ENCODE measurements at regions not wholly inside any gene's neighbourhood (a gene's known extent, or its start where the extent isn't known, plus 50 kb on each side); places are given as distances from the start of the nearest gene placed in this dataset.
A peak's percentile ranks its signal among the peaks of the same experiment; 100 is the strongest.
"Not testable (repeated sequence)": the region's sequence is repeated elsewhere in the genome, so short reads cannot be mapped to it uniquely, and the experiment has no call there.

GRCh38 chr10:30169342-30169741 is 110.0 kb upstream of the JCAD start:
- DNase-seq, result no peak

DNA sequence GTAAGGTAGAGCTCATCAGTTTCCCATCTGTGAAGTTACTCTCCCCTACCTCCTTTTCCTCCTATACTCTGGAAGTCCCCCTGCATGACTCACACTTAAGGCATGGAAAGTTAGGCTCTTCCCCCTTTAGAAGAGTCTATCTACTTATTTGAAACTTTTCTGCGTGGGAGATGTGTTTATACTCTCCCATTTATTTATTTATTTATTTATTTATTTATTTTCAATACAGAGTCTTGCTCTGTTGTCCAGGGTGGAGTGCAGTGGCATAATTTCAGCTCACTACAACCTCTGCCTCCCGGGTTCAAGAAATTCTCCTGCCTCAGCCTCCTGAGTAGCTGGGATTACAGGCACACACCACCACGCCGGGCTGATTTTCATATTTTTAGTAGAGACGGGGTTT is 107.5 kb upstream of the JCAD start:
- DNase-seq, result no peak

GRCh38 chr10:30163410-30163809 is 104.0 kb upstream of the JCAD start:
- not testable (repeated sequence) for DNase-seq

- DNase-seq, result not testable (repeated sequence)
Measured at GRCh38 chr10:30162796-30163195, 103.4 kb upstream of the JCAD start.

DNA sequence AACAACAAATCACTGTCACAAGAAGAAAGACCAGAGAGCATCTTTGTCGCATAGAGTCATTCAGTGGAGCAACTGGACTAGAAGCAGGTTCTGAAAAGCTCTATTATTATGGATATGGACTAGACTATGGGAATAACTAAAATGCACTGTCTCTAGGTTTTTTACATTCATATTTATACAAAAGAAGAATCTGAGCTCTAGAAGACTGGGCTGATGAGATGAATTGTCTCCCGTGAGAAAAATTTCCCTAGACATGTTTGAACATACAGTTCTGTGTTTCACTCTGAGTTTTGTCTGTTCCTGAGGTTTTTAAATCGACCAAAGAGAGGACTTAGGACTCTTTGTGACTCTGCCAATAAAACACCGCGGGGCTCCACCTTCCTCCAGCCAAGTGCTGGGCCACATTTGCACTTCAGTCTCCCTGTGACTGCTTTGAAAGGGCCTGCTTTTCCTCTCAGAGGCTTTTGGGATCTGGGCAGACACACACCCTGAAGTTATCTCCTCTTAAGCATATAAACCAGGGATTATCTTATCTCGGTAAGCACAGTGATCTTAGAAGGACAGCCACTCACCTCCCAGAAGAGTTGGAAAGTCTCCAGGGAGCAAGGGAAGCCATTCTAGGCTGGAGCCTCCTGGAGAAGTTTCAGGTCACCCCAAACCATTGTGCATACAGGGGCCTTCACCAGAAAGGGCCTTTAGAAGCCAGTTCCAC is 101.0 kb upstream of the JCAD start:
- no peak for DNase-seq

GRCh38 chr10:30159614-30160013 is 100.2 kb upstream of the JCAD start:
- DNase-seq, result not testable (repeated sequence)

DNA sequence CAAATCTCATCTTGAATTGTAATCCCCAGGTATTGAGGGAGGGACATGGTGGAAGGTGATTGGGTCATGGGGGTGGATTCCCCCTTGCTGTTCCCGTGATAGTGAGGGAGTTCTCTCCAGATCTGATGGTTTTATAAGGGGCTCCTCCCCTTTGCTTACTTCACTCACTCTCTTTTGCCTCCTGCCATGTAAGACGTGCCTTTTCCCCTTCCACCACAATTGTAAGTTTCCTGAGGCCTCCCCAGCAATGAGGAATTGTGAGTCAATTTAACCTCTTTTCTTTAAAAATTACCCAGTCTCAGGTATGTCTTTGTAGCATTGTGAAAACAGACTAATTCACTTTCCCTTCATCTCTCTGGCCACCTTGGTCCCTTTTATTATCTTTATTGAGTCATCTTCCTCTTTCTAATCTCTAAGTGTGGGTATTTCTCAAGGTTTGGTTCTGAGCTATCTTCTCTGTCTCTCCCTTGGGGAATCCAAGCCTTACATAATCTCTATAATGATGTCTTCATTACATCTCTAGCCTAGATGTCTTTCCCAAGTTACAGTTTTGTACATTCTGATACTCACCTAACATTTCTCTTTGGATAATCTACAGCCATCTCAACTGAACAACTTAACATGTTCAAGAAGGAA is 99.1 kb upstream of the JCAD start:
- DNase-seq, result no peak

DNA sequence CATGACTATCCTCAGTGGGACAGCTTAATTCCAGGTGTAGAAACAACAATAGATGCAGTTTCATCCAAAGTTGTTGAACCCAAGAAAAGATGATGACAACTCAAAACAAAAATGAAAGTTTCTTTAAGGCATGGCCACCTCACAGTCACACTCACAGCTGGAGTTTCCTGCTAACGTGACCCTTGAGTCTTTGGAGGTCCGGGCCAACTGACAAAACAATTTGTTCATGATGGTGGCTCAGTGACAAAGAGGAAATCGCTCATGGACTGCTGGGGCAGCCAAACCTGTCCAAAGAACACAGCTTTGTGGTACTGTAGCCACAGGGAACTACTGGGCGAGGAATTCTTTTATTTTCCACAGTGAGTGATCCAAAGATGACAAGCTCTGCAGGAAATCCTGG is 96.0 kb upstream of the JCAD start:
- no peak for DNase-seq

- DNase-seq, result no peak
Measured at GRCh38 chr10:30154561-30154960, 95.2 kb upstream of the JCAD start.

- no peak for DNase-seq
Measured at GRCh38 chr10:30154126-30154525, 94.7 kb upstream of the JCAD start.

GRCh38 chr10:30151581-30152389 is 92.4 kb upstream of the JCAD start:
- peak; percentile 5 for DNase-seq

DNA sequence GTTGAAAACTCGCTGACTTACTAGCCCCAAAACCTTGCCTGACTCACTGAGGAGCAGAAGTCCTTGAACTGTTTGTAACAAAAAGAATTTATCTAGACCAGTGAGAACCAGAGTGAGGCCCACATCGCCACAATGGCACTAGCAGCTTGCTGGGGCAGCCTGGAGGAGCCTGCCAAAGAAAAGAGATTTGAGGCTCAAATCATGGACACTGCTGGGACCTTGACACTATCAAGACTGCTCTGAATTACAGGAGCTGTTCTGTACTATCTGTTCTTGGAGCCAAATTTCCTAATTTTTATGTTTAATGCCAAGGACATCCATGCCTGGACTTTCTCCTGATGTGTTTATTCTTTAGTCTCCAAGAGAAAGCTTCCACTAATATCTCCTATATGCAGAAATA is 82.0 kb upstream of the JCAD start:
- no peak for DNase-seq

DNA sequence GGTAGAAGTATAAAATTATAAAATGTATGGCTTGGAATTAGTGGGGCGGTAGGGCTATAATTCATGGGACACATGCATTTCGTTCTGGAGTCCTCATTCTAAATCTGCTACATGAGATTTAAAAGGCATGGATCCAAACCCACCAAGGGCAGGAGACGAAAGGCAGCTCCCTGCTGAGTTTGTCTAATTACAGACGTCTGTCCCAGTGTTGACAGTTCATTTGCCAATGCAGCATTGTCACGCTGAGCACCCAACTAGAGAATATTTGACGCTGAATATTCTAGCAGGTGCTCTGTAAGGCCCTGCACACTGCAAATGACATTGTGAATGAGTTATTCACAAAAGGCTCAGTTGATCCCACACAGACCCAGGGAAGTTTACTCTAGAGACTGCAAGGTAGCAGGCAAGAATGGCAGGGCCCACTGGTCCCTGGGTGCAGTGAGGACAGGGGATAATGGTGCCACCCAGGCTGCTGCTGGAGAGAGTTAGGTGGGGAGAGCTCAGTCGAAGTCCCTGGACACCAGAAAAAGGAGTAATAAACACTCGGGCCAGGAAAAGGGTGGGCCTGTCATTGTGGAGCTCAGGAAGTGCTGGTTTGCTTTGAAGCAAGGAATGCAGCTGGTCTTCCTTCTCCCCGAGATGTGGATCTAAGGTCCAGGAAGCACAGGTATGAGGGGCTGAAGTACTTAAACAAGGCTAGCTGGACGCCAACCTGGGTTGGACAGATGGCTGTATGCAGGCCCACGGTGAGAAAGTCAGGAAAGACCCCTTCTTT is 75.0 kb upstream of the JCAD start:
- peak; percentile 4 for DNase-seq

DNA sequence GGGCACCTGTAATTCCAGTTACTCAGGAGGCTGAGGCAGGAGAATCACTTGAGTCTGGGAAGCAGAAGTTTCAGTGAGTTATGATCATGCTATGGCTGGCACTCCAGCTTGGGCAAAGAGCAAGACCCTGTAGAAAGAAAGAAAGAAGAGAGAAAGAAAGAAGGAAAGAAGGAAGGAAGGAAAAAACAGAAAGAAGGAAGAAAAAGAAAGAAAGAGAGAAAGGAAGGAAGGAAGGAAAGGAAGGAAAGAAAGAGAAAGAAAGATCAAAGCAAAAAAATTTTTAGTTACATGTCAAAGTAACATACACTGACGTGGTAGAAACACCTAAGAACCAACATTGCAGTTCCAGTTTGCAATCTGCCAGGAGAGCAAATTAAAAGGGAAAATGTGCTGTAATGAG is 73.8 kb upstream of the JCAD start:
- no peak for DNase-seq

- DNase-seq, result not testable (repeated sequence)
Measured at GRCh38 chr10:30131369-30131768, 72.0 kb upstream of the JCAD start.

- not testable (repeated sequence) for DNase-seq
Measured at GRCh38 chr10:30129326-30129725, 69.9 kb upstream of the JCAD start.

DNA sequence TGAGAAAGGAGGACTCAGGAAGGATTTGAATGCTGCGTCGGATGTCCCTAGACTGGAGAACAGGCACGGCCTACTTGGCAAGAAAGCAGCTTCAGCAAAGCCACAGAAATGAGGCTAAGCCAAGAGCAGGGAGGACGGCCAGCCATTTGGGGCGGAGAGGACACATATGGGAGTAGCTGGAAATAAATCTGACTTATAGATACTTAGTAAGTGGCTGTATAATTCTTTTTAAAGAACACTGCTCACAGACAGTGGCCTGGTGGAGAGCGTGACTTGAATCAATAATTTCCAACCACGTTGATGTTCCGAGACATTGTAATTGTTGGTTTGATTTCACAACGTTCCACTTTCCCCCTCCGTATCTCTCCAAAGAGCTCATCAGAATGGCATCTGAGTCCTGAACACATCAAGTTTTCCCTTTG is 67.7 kb upstream of the JCAD start:
- DNase-seq, result no peak

GRCh38 chr10:30125496-30125895 is 66.1 kb upstream of the JCAD start:
- no peak for DNase-seq

DNA sequence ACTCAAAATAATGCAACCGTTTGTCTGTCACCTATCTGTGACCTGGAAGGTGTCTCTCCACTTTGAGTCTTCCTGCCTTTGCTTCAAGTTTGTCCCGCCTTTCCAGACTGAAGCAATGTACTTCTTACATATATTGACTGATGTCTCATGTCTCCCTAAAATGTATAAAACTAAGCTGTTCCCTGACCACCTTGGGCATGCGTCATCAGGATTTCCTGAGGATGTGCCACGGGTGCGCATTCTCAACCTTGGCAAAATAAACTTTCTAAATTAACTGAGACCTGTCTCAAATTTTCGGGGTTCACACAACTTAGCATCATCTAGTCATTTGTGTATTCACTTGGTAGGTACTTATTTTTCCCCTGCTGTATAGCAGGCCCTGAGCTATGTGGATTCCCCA is 65.3 kb upstream of the JCAD start:
- no peak for DNase-seq

GRCh38 chr10:30121401-30121800 is 62.0 kb upstream of the JCAD start:
- DNase-seq, result no peak

DNA sequence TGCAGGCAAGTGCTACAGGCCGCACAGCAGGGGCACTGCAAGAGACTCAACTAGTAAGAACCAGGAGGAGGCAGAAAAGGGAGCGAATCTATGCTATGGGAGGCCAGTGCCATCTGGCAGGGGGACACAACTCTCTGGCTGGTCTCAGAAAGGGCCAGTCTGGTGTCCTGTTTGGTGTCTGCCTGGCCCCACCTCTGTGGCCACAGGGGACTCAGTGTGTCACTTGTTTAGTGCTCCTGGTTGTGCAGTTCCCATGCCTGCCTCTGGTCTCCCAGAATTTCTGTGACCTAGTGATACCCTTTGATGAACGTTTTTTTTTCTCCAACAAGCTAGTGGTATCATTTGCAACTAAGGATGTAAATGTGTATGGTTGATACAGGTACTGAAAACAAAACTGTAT is 59.2 kb upstream of the JCAD start:
- DNase-seq, result no peak

GRCh38 chr10:30117812-30118501 is 58.6 kb upstream of the JCAD start:
- DNase-seq, result no peak
